ENCODE measurements at regions not wholly inside any gene's neighbourhood (a gene's known extent, or its start where the extent isn't known, plus 50 kb on each side); places are given as distances from the start of the nearest gene placed in this dataset.
"Not testable (repeated sequence)": the region's sequence is repeated elsewhere in the genome, so short reads cannot be mapped to it uniquely, and the experiment has no call there.

DNA sequence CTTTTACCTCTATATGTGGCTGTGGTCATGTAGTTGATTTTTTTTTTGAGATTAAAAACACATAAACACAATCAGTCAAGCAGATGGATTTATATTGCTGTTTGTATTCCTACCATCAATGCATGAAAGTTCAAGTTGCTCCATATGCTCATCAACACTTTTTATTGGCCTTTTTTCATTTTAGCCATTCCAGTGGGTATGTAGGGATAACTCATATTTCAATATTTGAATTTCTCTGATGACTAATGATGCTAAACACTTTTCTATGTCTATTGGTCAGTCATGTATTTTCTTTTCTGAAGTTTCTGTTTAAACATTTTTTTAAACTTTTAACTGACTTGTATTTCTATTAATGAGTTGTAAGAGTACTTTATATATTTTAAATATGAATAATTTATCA is 445.4 kb upstream of the RGMB start:
- DNase-seq: no peak

DNA sequence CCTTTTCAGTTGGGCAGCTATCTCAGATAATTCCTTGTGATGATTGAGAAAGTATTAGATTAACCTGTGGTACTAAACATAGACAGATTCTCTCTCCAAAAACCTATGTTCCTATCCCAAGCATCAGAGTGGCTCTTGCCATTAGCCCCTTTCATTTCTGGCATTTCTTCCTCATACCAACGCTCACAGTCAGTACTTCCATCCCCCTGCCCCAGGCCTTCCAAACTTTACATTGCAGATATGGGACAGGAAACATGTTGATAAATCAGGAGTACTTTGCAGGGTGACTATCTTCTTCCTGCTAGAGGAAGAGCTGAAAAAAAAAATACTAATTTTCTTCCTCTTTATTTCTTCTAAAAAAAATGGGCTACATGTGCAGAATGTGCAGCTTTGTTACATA is 442.6 kb upstream of the RGMB start:
- DNase-seq: no peak

DNA sequence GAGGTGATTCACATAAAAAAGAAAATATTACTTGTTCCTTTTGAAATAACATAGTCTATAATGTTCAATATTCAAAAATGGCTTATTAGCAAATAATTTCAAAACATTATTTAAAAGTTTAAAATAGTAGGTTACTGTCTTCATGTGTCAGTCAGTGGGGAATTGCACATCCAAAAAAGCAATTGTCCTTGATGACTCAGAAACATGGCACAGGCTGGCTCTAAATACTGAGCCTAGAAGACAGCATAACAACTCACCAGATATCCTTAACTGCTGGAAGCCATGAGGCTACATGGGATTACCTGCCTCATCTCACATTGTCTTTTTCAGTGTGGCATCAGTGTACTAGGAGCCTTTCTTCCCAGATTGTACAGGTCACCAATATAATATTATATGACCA is 439.5 kb upstream of the RGMB start:
- no peak for DNase-seq

DNA sequence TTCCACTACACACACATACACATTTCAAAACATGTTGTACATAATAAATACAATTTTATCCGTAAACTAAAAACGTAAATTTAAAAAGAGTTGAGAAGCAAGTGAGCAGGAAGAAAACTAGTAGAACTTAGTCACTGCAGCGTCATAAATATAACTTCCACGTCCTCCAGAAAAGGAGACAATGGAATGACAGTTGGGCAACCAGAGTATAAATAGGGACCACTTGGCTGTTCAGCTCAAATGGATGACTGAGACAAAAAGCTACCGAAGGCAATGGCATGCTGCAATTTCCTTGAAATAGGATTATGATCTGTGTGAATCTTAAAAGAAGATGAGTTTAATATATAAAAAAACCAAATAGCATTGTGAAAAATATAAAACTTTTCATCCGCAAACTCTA is 438.5 kb upstream of the RGMB start:
- no peak for DNase-seq

DNA sequence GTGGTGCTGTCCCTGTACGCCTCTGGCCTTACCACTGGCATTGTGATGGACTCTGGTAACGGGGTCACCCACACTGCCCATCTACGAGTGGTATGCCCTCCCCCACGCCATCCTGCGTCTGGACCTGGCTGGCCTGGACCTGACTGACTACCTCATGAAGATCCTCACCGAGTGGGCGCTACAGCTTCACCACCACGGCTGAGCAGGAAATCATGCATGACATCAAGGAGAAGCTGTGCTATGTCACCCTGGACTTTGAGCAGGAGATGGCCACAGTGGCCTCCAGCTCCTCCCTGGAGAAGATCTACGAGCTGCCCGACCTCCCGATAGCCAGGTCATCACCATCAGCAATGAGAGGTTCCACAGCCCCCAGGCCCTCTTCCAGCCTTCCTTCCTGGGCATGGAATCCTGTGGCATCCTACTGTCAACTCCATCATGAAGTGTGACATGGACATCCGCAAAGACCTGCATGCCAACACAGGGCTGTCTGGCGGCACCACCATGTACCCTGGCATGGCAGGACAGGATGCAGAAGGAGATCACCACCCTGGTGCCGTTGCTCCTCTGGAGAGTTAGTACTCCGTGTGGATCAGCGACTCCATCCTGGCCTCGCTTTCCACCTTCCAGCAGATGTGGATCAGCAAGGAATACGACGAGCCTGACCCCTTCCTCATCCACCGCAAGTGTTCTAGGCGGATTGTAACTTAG is 434.2 kb upstream of the RGMB start:
- no peak for DNase-seq

DNA sequence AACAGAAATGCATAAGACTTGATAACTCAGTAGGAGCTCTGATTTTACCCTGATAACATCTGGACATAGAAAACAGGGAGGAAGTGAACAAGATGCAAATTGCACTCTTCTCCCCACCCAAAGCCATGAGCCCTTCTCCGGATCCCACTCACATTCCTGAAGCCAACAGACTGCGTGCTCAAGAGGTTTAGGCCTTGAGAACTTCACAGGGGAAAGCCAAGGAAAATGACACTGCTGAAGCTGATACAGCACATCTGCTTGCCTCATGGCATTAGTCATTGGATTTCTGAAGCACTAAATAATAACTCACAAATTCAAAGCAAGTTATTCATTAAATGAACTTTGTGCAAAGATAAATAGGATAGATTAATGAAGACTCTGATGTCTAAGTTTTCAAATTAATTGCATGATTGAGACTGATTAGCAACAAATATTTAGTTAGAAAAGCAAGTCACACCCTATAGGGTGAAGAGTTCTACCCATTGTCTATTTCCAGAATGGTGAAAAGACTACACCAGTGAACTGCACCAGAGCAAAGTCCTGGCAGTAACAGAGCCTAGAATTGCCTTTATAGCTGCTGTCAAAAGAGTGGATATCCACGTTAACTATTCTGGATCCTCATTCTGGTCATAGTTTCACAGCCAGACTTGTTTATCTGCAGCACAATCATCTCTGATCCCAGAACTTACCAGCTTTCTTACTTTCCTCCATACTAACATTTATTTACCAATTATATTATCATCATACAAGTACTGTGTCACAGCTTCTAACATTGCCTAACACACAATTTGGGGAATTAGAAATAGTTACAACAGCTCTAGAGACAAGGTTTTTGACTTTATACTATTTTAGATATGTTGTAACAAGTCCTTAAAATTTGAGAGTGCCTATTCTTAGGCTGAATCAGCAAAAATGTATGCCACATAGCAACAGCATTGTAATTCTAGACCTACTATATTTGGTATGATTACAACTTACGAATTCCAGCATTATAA is 432.1 kb upstream of the RGMB start:
- no peak for DNase-seq

DNA sequence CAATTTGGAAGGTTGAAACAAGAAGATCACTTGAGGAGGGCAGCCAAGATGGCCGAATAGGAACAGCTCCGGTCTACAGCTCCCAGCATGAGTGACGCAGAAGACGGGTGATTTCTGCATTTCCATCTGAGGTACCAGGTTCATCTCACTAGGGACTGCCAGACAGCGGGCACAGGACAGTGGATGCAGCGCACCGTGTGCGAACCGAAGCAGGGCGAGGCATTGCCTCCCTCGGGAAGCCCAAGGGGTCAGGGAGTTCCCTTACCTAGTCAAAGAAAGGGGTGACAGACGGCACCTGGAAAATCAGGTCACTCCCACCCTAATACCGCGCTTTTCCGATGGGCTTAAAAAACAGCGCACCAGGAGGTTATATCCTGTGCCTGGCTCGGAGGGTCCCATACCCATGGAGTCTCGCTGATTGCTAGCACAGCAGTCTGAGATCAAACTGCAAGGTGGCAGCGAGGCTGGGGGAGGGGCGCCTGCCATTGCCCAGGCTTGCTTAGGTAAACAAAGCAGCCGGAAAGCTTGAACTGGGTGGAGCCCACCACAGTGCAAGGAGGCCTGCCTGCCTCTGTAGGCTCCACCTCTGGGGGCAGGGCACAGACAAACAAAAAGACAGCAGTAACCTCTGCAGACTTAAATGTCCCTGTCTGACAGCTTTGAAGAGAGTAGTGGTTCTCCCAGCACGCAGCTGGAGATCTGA is 430.4 kb upstream of the RGMB start:
- DNase-seq: peak in 1 of 3 experiments; percentile 1

DNA sequence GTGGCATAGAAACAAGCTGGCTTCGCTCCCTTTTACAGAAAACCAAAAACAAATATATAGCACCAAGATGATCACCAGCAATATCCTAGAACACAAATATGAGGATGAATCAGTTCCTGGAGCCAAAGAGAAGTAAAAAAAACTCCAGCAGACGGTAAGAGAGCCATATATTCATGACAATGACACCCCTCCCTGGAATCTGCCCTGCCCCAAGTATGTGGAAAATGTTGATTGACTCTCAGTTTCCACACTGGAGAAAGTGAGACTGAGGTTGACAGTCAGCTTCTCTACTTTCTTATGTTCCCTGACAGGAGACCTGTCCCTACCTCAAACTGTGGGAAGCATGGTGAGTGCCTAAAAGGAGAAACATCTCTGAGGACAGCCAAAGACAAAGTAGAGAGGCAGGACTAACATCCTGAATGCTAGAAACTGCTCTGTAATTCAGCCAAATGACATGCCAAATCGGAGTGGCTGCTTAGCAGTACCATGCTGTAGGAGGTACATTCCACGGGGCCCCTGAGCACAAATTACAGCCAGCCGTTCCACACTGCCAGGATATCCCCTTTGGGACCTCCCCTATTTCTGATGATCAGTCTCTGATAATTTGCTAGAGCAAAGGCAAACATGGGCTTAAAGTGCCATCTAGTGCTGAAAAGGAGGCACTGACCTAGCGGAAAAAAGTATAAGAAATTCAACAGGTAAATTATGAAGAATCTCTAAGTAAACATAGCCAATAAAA is 424.0 kb upstream of the RGMB start:
- DNase-seq: no peak

DNA sequence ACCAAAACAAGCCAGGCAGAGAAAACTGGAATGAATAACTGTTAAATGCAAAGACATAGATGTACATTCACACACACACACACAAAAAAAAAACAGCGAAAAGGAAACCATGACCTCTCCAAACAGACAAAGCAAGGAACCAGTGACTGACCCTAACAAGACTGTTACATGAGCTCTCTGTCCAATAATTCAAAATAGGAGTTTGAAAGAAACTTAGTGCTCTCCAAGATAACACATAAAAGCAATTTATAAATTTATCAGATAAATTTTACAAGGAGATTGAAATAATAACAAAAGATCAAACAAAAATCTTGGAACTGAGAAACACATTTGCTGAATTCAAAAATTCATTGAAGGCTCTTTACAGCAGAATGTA is 423.5 kb upstream of the RGMB start:
- DNase-seq: no peak

DNA sequence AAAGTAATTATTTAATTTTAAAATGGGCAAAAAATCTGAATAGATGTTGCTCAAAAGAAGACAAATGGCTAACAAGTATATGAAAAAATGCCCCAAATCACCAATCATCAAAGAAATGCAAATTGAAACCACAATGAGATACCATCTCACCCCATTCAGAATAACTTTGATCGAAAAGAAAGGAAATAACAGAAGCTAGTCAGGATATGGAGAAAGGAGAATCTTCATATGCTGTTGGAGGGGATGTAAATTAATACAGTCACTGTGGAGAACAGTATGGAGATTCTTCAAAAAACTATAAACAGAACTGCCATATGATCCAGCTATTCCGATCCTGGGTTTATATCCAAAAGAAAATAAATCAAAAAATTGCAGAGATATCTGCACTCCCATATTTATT is 418.5 kb upstream of the RGMB start:
- DNase-seq: no peak

DNA sequence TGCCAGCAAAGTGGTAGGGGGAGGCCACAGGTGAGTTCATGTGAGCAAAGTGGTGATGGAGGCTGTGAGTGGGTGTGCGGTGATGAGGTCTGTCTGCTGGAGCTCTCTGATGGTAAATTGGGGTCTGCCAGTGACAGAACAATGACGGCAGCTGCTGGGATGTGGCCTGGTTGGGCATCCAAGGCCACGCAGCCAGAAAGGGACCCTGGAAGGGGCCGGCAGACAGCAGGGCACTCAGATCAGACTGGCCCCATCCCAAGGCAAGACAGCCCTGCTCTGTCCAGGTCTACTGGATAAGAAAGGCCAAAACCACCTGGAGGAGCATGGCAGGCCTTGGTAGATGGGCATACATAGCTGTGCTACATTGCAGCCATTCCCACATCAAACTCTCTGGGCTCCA is 412.9 kb upstream of the RGMB start:
- DNase-seq: no peak

DNA sequence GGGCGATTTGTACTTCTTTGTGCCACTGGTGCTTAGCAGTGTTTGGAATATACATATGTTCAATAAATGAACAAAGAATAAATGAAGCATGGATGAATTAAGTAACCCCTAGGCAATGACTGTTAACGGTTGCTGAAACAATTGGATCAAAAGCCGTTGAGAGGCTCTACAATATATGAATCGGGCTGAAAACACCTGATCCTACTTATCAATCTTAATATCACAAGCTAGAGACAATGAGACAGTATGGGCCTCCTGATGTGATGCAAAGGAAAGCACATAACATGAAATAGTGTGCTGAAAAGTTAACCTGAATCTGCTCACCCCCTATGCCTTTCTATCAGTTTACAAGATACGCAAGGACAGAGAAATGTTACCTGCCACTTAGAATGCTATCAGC is 410.3 kb upstream of the RGMB start:
- peak in 2 of 3 experiments; percentile 1 to 26 for DNase-seq

DNA sequence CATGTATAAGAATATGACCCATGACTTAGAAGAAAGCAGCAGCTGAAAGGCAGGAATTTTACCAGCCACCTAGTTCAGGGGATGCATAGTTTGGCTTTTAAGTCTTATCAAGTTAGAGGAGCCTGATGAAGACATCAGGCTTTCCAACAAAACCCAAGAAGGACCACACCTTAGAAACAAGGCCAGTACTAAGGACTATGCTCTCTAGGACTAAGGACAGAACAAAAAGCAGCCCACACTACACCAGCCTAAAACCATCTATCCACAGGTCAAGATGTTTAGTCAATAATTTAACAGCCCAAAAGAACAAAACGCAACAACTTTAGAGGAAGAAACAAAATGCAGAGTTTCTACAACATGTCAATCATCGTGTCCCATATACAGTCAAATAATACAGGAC is 408.9 kb upstream of the RGMB start:
- peak in 1 of 3 experiments; percentile 4 for DNase-seq

DNA sequence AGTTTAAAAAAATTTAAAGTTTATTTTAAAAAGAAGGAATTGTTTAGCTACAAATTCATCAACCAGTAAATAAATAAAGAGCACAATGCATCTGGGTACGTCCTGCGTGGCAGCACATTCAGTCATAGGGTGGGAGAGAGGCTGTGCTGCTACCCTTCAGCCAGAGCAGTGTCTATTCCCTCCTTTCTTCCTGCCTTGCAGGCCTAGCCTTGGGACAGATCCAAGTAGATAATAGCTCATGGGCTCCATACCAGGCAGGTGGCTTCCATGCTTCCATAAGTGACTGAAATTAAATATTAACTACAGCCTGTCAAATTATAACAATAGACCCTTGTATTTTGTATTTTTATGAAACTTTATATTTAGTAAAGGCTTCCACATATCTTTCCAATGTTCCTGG is 408.3 kb upstream of the RGMB start:
- peak in 2 of 3 experiments; percentile 21 to 74 for DNase-seq

DNA sequence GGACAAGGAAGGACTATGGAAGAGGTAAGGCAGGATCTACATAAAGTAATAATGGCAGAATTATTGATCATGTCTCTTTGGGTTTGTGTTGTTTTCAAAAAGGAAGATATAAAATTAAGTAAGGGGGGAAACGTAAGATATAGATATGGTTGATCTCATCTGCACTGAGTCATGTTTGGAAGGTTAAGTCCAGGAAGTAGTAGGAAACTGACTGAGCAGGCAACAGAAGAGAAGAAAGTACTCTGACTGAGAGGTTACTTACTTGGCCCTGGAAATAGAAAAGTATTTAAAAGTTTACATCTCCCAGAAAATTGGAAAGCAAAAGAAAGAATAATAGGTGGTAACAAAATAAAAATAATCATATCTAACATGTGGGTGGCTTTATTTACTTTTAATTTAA is 405.3 kb upstream of the RGMB start:
- DNase-seq: no peak

DNA sequence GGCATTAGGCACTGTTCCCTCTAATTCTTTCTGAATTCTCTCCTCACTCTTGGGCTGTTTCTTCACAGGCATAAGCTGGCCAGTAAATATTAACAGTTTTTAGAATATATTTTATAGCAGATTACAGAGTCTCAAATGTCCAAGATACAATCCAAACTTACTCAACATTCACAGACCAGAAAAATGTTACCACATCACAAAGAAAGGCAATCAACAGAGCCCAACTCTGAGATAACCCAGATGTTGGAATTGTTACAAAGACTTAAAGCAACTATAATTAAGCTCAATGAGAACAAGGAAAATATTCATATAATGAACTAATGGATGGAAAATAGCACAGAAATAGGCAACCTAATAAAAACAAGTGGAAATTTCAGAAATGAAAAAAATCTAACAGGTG is 401.1 kb upstream of the RGMB start:
- DNase-seq: no peak

DNA sequence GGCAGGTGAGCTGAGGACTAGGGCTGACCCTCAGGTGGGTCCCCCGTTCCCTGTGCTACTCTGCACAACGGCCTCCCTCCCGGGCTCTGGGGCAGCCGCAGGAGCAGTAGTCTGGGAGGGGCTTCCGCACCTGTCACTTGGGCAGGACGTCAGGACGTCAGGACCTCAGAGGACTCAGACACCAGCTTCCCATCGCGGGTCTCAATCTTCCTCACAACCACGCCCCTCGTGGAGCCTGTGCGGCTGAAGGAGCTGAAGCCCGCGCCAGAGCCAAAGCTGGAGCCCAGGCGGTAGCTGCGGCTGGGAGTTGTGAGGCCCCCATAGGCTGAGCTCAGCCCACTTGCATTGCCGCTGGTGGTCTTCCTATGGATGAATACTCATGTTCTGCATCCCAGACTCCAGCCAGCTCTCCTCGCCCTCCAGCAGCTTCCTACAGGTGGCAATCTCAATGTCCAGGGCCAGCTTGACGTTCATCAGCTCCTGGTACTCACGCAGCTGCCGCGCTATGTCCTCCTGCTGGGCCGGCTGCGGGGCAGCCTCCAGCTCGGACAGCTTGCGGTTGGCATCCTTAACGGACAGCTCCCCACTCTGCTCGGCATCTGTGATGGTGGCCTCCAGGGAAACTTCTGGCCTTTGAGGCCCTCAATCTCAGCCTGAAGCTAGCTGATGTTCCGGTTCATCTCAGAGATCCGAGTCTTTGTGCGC is 381.4 kb upstream of the RGMB start:
- DNase-seq: no peak

DNA sequence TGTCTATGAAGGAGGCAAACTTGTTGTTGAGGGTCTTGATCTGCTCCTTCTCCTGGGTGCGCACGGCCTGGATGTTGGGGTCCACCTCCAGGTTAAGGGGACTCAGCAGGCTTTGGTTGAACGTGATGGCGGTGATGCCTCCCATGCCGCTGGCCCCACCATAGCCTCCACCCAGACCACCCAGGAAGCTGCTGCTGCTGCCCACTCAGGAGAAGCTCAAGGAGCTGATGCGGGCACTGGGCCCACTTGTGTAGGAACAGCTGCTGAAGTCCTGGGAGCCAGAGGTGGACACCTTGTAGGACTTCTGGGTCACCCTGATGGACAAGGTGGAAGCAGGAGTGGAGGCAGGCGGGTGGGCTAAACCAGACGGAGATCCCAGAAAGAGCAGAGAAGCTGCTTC is 380.3 kb upstream of the RGMB start:
- DNase-seq: not testable (repeated sequence)

DNA sequence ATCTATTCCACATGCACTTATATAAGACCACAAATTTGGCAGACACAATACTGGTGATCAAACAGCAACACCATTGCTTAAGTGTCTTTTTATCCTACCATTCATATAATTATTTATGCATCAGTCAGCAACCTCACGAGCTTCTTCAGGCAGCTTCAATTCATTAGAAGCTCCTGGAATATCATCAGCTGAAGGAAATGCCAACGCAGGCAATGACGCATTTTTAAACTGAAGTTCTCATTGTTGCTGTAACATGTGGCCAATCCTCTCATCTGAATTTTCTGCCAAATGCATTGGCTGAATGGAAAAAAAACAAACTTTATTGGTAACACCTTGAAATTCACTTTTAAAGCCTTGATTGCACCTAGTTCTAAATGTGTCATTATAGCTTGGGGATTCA is 376.4 kb upstream of the RGMB start:
- DNase-seq: no peak

DNA sequence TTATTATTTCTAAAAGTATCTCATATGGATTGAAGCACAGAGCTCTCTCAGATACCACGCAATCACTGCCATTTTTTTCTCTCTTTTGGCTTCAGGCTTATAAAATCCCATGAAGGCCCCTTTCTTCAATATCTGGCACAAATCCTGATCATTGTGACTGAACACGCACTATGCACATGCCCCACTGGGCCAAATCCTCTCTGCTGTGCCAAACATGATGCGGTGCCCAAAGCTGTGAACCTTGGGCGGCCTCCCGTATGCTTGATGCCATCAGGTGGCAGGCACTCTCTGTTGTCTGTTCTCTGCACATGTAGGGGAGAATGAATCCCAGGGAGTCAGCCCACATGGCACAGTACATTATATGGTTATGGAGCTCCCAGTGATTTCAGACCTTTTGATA is 375.0 kb upstream of the RGMB start:
- DNase-seq: no peak

DNA sequence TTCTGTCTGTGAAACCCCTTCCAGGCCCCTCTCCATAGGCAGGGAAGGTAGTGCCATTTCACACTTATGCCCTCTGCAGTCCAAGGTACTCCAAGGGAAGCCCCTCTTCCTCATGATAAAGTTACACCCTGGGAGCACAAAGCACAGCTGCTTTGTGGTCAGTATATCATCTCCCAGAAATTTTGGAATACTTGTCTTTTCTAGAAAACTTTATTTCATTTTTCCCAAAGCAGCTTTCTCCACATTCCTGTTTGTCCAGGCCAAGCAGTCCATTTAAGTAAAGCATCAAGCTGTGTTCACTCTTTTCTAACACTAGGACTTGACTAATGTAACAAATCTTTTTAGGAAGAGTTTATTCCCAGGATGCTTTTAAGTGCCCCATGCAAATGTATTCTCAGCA is 371.8 kb upstream of the RGMB start:
- DNase-seq: no peak

DNA sequence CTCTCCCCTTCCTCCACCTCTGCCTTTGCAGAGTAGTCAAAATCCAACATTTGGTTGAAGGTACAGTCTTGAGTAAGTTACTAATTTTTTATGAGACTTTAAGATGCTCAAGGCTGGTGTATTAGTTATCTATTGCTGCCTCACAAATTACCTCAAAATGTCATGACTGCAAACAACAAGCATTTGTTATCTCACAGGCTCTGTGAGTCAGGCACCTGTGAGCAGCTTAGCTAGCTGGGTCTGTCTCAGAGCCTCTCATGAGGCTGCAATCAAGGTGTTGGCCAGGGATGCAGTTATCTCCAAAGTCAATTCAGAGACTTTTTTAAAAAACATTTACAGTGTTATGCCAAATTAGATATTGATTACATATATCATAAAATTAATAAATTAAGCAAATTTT is 371.3 kb upstream of the RGMB start:
- no peak for DNase-seq

Data from NCI-H1417 (cell line).